T-helper 17 cell (primary cell): ENCODE measurements at regions not wholly inside any gene's neighbourhood (a gene's known extent, or its start where the extent isn't known, plus 50 kb on each side); places are given as distances from the start of the nearest gene placed in this dataset.
A peak's percentile ranks its signal among the peaks of the same experiment; 100 is the strongest.

ENCODE experiments used
- ATAC-seq: fragments of 150-1000 bp; cut with Tn5 transposase; 2 replicates; pipeline ENCODE4 v1.10.0; 2021; ENCODE audit warnings: mild to moderate bottlenecking, moderate library complexity
- DNase-seq, 3 donors: peaks; one replicate each; pipeline versions ENCODE4 v3.0.0 to v3.0.0-alpha.2; 2020 to 2021
- H3K9me3 ChIP-seq: one replicate; pipeline ENCODE4 v1.7.0; 2013; ENCODE audit warnings: low read length, mild to moderate bottlenecking; ENCODE audit not compliant: control insufficient read depth, poor library complexity, severe bottlenecking
- H3K27ac Mint-ChIP-seq: one replicate; pipeline ENCODE4 v1.8.0; 2022; ENCODE audit warnings: mild to moderate bottlenecking, moderate library complexity, mixed read lengths
- H3K27me3 Mint-ChIP-seq: one replicate; pipeline ENCODE4 v1.8.0; 2022; ENCODE audit warnings: mixed read lengths
- H3K36me3 Mint-ChIP-seq: one replicate; pipeline ENCODE4 v1.8.0; 2022; ENCODE audit warnings: low read depth, mixed read lengths
- H3K4me1 Mint-ChIP-seq: one replicate; pipeline ENCODE4 v1.8.0; 2022; ENCODE audit warnings: mild to moderate bottlenecking, mixed read lengths
- H3K4me3 Mint-ChIP-seq: one replicate; pipeline ENCODE4 v1.8.0; 2022; ENCODE audit warnings: mild to moderate bottlenecking, moderate library complexity, mixed read lengths

GRCh38 chr11:32256466-32256865, 165.6 kb downstream of the RCN1 start:
- H3K27me3 Mint-ChIP-seq, result peaks cover 42% of the 10 kb centered on the region
- ATAC-seq (no peak), DNase-seq (no peak)
- no peak overlapping the region for H3K4me3 Mint-ChIP-seq
- H3K27ac Mint-ChIP-seq, result no peak overlapping the region
- H3K4me1 Mint-ChIP-seq, result no peaks in the 10 kb centered on the region
- no peaks in the 10 kb centered on the region for H3K9me3 ChIP-seq
- no peaks in the 10 kb centered on the region for H3K36me3 Mint-ChIP-seq

- H3K4me1 Mint-ChIP-seq, result no peaks in the 10 kb centered on the region
- peaks cover 37% of the 10 kb centered on the region for H3K27me3 Mint-ChIP-seq
- no peaks in the 10 kb centered on the region for H3K36me3 Mint-ChIP-seq
- ATAC-seq, result no peak
- H3K4me3 Mint-ChIP-seq, result no peak overlapping the region
- no peak overlapping the region for H3K27ac Mint-ChIP-seq
- no peak for DNase-seq
- no peaks in the 10 kb centered on the region for H3K9me3 ChIP-seq
These were observed 168.8 kb downstream of the RCN1 start for GRCh38 chr11:32259641-32260081.

GRCh38 chr11:32262367-32262766, 171.5 kb downstream of the RCN1 start:
- H3K9me3 ChIP-seq, result no peaks in the 10 kb centered on the region
- DNase-seq, result no peak
- no peaks in the 10 kb centered on the region for H3K4me1 Mint-ChIP-seq
- ATAC-seq, result no peak
- no peaks in the 10 kb centered on the region for H3K36me3 Mint-ChIP-seq
- H3K27me3 Mint-ChIP-seq, result peaks cover 43% of the 10 kb centered on the region
- H3K27ac Mint-ChIP-seq, result no peak overlapping the region
- no peak overlapping the region for H3K4me3 Mint-ChIP-seq

- Mint-ChIP-seq H3K27ac (no peak overlapping the region), H3K36me3 (no peaks in the 10 kb centered on the region), H3K27me3 (peaks cover 38% of the 10 kb centered on the region), H3K4me1 (no peaks in the 10 kb centered on the region), H3K4me3 (no peak overlapping the region)
- ATAC-seq (no peak), DNase-seq (no peak)
- no peaks in the 10 kb centered on the region for H3K9me3 ChIP-seq
These were observed 169.4 kb downstream of the WT1 start for GRCh38 chr11:32265911-32266310.

- ATAC-seq, result no peak
- DNase-seq, result no peak
- Mint-ChIP-seq H3K27ac (no peak overlapping the region), H3K4me1 (no peaks in the 10 kb centered on the region), H3K27me3 (peaks cover 36% of the 10 kb centered on the region), H3K4me3 (no peak overlapping the region), H3K36me3 (no peaks in the 10 kb centered on the region)
- no peaks in the 10 kb centered on the region for H3K9me3 ChIP-seq
These were observed 168.7 kb downstream of the WT1 start for GRCh38 chr11:32266601-32267000.

- no peak overlapping the region for H3K4me3 Mint-ChIP-seq
- no peaks in the 10 kb centered on the region for H3K9me3 ChIP-seq
- H3K27me3 Mint-ChIP-seq, result peaks cover 37% of the 10 kb centered on the region
- no peaks in the 10 kb centered on the region for H3K36me3 Mint-ChIP-seq
- ATAC-seq (no peak), DNase-seq (no peak)
- H3K4me1 Mint-ChIP-seq, result no peaks in the 10 kb centered on the region
- no peak overlapping the region for H3K27ac Mint-ChIP-seq
These were observed 167.6 kb downstream of the WT1 start for GRCh38 chr11:32267679-32268187.

- DNase-seq, result no peak
- H3K27ac Mint-ChIP-seq, result no peak overlapping the region
- no peaks in the 10 kb centered on the region for H3K36me3 Mint-ChIP-seq
These were observed 161.4 kb downstream of the WT1 start for GRCh38 chr11:32273931-32274330.

GRCh38 chr11:32279672-32280071, 155.7 kb downstream of the WT1 start:
- H3K27me3 Mint-ChIP-seq, result peaks cover 33% of the 10 kb centered on the region
- no peaks in the 10 kb centered on the region for H3K4me1 Mint-ChIP-seq
- H3K4me3 Mint-ChIP-seq, result no peak overlapping the region
- H3K36me3 Mint-ChIP-seq, result no peaks in the 10 kb centered on the region
- no peak overlapping the region for H3K27ac Mint-ChIP-seq
- ATAC-seq (no peak), DNase-seq (no peak)
- no peaks in the 10 kb centered on the region for H3K9me3 ChIP-seq

More at GRCh38 chr11:32273931-32274330, 161.4 kb downstream of the WT1 start:
- ATAC-seq, result no peak
- H3K4me3 Mint-ChIP-seq, result no peak overlapping the region
- H3K4me1 Mint-ChIP-seq, result peaks cover 2% of the 10 kb centered on the region
- peaks cover 69% of the 10 kb centered on the region for H3K27me3 Mint-ChIP-seq
- no peaks in the 10 kb centered on the region for H3K9me3 ChIP-seq

GRCh38 chr11:32280339-32280738, 155.0 kb downstream of the WT1 start:
- H3K4me1 Mint-ChIP-seq, result no peaks in the 10 kb centered on the region
- no peak overlapping the region for H3K27ac Mint-ChIP-seq
- H3K9me3 ChIP-seq, result no peaks in the 10 kb centered on the region
- DNase-seq, result no peak
- no peak for ATAC-seq
- peaks cover 27% of the 10 kb centered on the region for H3K27me3 Mint-ChIP-seq
- no peaks in the 10 kb centered on the region for H3K36me3 Mint-ChIP-seq
- H3K4me3 Mint-ChIP-seq, result no peak overlapping the region

GRCh38 chr11:32288276-32288675, 147.1 kb downstream of the WT1 start:
- Mint-ChIP-seq H3K4me1 (no peaks in the 10 kb centered on the region), H3K27ac (no peak overlapping the region), H3K36me3 (peaks cover 3% of the 10 kb centered on the region), H3K4me3 (no peak overlapping the region), H3K27me3 (peaks cover 13% of the 10 kb centered on the region)
- ATAC-seq (no peak), DNase-seq (no peak)
- no peaks in the 10 kb centered on the region for H3K9me3 ChIP-seq

GRCh38 chr11:32289701-32290100, 145.6 kb downstream of the WT1 start:
- H3K27ac Mint-ChIP-seq, result no peak overlapping the region
- H3K4me3 Mint-ChIP-seq, result no peak overlapping the region
- DNase-seq (no peak), ATAC-seq (no peak)
- H3K36me3 Mint-ChIP-seq, result peaks cover 3% of the 10 kb centered on the region
- no peaks in the 10 kb centered on the region for H3K9me3 ChIP-seq
- H3K4me1 Mint-ChIP-seq, result no peaks in the 10 kb centered on the region
- H3K27me3 Mint-ChIP-seq, result peaks cover 13% of the 10 kb centered on the region

GRCh38 chr11:32290783-32291182, 144.6 kb downstream of the WT1 start:
- Mint-ChIP-seq H3K4me1 (no peaks in the 10 kb centered on the region), H3K4me3 (no peak overlapping the region), H3K27ac (no peak overlapping the region), H3K27me3 (peaks cover 13% of the 10 kb centered on the region), H3K36me3 (peaks cover 3% of the 10 kb centered on the region)
- ATAC-seq, result no peak
- no peak for DNase-seq
- H3K9me3 ChIP-seq, result no peaks in the 10 kb centered on the region

- no peaks in the 10 kb centered on the region for H3K9me3 ChIP-seq
- H3K4me1 Mint-ChIP-seq, result peaks cover 6% of the 10 kb centered on the region
- peaks cover 15% of the 10 kb centered on the region for H3K27me3 Mint-ChIP-seq
- no peak overlapping the region for H3K4me3 Mint-ChIP-seq
- peak; percentile 47 for ATAC-seq
- no peak for DNase-seq
- no peaks in the 10 kb centered on the region for H3K36me3 Mint-ChIP-seq
- no peak overlapping the region for H3K27ac Mint-ChIP-seq
These were observed 137.7 kb downstream of the WT1 start for GRCh38 chr11:32297611-32298011.

GRCh38 chr11:32302826-32303225, 132.5 kb downstream of the WT1 start:
- Mint-ChIP-seq H3K4me1 (peaks cover 2% of the 10 kb centered on the region), H3K4me3 (no peak overlapping the region), H3K27ac (no peak overlapping the region)

More at GRCh38 chr11:32302826-32303225, 132.5 kb downstream of the WT1 start:
- H3K9me3 ChIP-seq, result no peaks in the 10 kb centered on the region
- DNase-seq, result no peak
- Mint-ChIP-seq H3K36me3 (no peaks in the 10 kb centered on the region), H3K27me3 (peaks cover 20% of the 10 kb centered on the region)
- ATAC-seq, result no peak
